GM19455 (cell line): ENCODE measurements at regions not wholly inside any gene's neighbourhood (a gene's known extent, or its start where the extent isn't known, plus 50 kb on each side); places are given as distances from the start of the nearest gene placed in this dataset.

Source experiments
- ATAC-seq: cut with Tn5 transposase; IDR thresholded peaks from one replicate; pipeline ENCODE4 v1.9.1; 2021; ENCODE audit not compliant: unreplicated experiment

DNA sequence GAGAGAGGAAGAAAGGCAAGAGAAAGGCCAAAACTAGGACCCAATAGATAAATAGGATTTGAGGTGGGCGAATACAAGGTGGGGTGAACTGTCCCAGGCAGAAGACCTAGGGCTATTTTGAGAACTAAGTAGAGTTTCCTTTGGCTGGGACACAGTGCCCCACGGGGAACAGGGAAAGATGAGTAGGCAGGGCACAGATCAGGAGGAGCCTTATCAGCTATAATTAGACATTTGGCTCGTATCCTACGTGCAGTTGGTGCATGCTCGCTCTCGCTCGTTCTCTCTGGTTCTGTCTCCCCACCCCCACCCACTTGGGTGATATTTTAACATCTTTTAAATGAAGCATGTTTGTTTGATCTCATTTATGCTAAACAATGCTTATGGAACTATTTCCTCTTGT lies 235.0 kb upstream of the JUN start:
- no peak for ATAC-seq

DNA sequence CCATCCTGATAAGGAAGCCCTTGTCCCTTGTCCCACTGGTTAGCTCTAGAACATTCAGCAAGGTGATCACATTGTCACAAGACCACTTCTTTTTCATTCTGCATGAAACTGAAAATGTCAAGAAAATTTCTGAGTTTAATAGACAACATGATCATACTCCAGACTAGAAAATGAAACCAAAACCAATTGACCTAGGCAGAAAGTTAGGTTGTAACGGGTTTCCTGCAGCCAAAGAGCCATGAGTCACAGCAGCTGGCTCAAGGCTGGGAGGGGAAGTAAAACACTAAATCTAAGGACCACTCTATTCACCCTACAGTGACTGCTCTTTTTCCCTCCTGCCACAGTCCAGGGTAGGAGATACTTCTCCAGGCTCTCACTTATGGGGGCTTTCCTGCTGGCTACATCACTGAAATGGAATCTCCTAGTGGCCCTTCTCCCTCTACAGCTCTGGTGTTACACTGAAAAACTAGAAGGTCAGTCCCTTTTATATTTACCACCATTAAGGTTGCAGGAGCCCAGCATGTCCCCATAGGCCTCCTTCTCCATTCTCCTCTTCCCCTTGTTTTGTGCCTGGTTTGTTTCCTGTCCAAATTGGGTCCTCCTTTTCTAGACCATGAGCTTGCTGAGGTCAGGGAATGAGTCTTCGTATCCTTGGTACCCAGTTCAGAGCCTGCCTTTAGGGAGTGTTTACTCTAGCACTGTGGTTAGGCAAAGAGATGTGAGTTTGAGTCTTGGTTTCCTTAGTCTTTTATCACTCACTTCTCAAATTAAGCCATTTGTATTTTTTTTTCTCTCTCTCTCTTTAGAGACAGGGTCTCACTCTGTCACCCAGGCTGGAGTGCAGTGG lies 236.5 kb upstream of the JUN start:
- ATAC-seq = peak; percentile 96

DNA sequence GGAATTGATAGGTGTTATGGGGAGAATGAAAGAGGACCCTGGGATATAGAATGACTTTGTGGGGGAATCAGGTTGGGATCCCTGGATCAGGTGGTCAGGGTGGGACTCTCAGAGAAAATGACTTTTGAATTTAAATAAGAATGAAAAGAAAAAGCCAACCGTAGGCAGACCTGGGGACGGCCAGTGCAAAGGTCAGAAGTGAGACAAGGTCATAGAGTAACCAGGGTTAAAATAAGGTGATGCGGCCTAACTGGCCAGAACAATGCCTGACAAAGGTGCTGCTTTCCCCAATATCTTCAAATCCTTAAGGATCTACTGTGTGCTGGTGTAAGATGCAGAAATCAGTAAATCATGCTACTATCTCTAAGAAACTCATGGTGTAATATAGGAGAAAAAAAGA lies 238.4 kb upstream of the JUN start:
- ATAC-seq = no peak

DNA sequence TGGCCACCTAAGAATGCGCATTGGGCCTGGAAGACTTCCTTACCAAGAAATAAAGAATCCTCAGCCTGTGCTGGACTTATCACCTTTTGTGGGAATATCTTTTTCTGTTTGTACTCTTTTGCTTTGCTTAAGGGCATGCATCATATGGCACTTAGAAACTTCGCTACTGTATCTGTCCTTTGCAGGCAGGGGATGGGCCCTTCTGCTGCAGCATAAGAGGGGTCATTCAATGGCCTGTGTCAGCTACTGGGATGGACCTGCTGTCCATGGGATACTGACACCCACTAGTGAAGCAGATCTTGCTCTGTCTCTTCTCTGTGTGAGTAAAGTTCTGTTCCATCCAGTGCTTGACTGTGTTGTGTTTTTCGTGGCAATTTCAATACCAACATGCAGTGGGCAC lies 239.0 kb upstream of the JUN start:
- ATAC-seq = no peak

DNA sequence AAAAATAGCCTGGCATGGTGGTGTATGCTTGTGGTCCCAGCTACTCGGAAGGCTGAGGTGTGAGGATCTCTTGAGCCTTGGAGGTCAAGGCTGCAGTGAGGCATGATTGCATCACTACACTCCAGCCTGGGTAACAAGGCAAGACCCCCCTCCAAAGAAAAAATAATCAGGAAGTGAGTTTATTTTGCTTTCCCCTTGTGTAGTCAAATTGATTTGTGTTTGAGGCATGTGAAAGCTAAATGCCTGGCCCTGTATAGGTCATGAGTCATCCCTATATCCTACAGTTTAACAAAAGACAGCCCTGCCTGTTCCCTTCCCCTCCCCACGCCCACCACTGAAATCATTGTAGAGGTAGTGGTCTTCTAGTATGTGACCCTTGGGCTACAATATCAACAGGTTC lies 241.4 kb upstream of the JUN start:
- no peak for ATAC-seq

DNA sequence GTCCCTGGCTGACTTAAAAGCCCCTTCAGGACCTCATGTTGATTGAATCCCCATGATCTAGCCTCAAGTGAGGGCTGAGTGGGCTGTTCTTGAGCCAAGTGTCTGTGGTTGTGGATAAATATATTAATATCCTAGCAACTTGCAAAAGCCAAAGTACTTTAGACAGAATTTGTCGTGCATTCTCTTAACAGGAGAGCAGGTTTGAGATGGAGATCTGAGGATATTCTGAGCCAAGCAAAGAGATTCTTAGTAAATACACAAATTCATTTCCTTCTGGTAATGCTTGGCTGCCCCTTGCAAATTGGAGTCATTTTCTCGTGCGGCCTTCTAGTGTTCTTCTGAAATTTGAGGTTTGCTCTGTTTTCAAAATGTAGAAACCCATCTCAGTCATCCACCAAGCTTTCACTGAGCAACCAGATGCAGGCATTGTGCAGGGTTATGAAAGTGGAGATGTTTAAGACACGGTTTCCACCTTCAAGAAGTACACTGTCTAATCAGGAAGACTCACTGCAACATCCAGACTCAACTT lies 242.1 kb upstream of the JUN start:
- peak; percentile 95 for ATAC-seq

DNA sequence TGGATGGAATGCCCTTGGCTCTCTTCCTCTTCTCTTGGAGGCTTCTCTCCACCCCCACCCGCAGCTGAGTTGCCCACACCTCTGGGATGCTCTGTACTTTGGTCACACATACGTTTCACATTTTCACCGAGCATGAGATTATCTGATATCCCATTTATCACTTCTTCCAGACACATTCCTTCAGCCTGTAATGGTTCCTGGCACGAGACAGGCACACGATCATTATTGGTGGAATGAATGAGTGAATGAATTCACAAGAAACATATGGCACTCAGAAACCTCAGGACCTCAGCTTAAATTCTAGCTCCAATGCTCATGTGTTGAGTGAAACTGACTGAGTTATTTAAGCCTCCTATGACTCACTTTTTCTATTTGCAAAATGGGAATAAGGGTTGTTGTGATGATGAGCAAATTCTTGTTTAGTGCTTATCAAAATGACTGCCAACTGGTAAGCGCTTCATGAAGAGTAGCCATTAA lies 242.7 kb upstream of the JUN start:
- peak; percentile 21 for ATAC-seq

DNA sequence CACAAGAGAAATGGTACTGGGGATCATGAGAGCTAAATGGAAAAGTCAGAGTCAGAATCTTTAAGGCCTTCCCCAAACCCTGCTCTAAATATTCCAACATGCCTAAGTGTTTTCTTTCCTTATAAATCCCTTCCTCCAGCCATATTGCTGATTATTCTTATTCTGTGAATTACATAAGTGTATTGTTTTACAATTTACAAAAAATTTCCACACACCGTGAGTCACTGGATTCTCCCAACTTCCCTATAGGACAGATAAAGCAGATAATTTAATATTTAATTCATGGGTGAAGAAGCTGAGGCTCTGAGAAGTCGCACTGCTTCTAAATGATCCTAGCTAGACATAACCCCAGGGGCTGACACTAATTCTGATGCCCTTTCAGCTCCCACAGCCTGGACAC lies 243.3 kb upstream of the JUN start:
- ATAC-seq = no peak

DNA sequence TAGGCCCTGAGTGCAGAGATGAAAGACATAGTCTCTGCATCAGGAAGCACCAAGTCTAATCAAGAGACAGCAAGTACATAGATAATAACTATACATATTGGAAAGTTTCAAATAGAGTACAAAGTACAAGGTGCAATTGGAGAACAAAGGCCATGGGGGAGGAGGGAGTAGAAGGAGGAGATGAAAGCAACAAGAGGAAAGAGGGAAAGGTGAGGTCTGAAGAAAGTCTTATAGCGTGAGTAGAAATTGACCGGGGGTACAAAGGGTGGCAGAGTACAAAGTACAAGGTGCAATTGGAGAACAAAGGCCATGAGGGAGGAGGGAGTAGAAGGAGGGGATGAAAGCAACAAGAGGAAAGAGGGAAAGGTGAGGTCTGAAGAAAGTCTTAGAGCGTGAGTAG lies 244.2 kb upstream of the JUN start:
- no peak for ATAC-seq

DNA sequence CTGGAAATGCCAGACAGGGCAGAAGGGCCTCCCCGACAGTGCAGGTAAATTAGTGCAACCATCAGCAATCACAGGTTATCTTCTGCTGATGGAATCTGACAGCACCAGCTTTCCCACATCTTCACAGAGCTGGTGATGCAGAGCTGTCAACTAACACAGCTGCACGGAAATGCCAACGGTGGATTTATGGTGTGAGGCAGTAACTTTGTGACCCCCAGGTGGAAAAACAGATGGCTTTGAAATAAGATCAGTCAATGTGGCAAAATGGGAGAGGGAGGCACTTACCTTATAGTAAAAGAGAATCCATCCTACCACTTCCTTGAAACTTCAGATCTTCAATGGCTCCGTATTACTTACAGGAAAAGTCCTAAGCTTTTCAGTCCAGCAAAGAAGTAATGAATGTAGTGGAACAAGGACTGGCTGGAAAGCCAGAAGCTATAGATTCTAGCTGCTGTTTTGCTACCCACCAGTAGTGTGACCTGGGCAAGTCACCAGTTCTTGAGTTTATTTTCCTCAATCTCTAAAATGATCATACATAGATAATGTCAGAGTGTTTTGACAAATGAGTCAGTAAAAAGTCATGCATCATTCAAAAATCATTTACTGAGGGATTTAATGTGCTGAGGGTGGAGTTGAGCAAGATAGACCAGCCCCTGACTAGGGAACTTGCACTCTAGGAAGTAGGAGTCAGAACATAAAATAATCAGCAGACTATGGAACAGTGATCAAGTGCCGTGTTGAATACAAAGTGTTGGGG lies 245.7 kb upstream of the JUN start:
- no peak for ATAC-seq

DNA sequence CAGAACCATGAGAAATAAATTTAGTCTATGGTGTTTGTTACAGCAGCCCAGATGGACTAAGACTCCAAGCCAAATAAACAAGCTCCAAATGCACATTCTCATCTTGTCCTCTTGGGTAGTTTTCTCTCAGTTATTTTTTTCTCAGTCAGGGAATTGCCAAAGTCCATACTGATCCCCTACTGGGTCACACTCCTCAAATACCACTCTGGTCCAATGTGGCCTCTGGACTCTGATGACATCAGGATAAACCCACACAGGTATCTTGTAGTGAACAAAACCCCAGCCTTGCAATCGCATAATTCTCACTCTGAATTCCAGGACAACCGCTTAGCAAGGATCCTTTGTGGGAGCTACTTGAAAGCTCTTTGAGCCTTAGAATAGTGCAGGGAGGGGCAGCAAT lies 248.4 kb upstream of the JUN start:
- ATAC-seq = no peak

DNA sequence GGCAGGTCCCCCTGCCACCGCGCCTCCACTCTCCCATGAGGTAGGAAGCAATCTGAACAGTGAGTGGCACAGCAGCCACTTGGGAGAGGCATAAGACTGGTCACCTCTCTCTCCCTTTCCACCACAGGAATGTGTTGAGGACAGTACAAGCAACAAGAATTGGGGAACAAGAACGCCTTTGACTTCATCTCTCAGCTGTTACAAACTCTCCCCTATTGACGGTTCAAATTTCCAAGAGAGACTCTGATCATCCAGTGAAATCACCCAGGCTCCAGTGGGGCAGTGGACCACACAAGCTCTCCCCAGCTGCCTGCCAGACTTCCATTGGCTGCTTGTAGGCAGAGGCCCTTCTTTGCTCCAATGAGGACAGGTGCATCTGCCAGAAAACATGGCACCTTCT lies 249.9 kb upstream of the JUN start:
- ATAC-seq = no peak

DNA sequence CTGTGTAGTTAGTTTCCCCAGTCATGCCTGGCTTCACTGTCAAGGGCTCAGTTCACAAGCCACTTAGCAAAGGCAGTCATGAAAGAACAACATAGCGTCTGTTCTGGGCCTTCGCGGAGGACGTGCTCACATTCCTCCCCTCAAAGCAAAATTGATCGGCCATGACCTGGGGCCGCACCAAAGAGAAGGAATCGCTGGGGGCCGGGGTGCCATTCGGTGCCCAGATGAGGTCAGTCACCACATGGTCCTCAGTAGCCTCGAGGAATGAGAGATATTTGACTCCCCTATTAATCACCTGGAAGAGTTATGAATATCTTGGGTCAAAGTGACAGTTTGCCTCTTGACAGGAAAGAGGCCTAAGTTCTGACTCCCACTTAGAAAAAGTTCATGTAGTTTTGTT lies 251.1 kb upstream of the JUN start:
- no peak for ATAC-seq

DNA sequence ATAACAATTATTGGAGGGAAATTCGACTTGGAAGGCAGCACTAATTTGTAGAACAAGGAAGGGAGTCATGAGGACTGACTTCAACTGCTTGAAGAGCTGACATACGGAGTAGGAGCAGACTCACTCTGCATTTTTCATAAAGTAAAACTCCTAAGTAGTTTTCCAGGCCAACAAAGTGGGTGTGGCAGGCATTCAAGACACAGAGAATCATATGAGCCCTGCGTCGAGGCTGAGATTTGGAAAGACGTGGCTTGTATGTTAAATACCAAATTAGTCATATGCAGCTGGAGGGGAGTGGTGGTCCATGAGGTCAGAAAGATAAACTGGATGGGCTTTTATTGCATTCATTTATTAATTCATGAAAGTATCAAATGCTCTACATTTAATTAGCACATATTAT lies 255.7 kb upstream of the JUN start:
- ATAC-seq = no peak

DNA sequence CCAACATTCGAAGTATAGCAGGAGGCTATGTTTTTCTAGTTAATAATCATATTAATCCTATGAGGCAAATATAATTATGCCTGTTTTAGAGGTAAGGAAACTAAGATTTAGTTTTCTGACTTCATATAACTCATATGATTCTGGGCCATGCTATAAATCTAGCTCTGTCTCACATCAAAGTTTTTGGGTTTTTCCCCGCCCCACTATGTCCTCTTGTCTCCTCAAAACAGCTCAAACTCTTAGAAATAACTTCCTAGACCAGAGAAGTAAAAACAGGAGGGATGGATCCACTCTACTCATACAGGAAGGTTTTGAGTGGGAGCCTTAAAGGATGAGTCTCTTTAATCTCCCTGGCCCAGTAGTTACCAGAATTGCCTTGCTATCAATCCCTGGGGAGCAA lies 256.4 kb upstream of the FGGY start:
- no peak for ATAC-seq

DNA sequence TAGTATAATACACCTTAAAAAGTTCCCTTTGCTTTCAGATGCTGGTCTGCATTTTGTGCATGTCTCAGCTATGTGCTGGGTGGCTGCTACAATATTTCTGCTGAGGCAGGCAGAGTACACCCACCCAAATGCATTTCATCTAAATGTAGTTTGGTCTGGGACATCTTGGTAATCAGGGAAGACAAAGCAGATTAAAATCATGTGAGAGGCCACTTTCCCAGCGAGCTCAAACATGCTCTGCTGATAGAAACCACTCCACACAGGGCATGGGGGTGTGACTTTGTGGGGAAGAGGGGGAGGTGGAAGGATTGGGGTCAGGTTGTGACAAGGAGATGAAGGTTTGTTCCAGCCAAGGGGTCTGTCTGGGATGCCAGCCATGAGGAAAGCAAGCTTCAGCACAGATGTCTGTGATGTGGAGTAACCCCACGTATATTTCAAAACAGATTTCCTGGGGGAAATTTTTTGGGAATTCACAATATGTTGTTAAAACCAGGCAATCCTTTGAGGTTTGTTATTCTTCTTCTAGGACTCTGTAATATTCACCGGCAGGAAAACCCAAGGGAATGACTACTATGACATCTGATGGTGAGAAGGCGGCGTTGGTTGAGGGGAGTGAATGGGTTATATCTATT lies 255.1 kb upstream of the FGGY start:
- ATAC-seq = no peak

DNA sequence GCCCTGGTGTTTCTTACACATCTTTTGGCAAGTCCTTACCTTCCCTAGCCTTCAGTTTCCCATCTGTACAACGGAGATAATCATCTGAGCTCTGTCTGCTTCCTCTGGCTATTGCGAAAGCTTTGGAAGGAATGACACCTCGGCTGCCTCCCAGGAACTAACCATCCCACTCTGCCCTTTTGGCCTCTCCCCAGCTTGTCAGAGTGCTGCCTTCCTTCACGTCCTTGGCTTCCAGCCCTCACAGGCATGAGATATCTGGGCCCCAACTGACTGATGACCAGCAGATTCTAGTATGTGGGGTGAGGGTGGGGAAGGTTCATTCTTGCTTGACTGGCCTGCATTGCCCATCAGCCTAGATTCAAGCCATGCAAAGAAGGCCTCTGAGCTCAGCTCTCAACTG lies 253.1 kb upstream of the FGGY start:
- no peak for ATAC-seq

DNA sequence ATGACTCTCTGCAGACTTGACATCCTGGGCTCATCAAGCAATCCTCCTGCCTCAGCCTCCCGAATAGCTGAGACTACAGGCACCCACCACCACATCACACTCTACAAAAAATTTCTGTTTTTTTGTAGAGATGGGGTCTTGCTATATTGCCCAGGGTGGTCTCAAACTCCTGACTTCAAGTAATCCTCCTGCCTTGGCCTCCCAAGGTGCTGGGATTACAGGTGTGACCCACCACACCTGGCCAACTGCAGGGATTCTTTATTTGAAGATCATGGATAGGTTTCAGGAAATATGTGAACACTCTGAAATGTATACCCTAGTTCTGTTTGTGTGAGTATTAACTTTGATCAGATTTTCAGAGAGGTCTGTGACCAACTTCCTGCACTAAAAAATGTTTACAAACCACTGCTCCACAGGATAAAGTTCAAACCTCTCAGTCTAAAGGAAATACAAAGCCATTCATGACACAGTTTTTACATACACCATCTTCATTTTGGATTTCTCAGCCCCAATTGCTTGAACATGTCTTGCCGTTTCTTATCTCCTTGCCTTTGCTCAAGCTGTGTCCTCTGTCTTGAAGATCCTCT lies 252.3 kb upstream of the FGGY start:
- no peak for ATAC-seq

DNA sequence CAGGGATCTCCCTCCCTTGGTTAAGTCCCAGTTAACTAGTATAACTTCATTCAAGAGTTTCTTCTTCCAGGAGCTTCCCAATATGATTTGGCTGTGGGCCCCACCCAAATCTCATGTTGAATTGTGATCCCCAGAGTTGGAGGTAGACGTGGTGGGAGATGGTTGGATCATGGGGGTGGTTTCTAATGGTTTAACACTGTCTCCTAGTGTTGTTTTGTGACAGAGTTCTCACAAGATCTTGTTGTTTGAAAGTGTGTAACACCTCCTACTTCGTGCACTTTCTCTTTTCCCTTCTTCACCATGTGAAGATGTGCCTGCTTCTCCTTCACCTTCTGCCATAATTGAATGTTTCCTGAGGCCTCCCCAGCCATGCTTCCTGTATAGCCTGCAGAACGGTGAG lies 251.8 kb upstream of the FGGY start:
- ATAC-seq = no peak

DNA sequence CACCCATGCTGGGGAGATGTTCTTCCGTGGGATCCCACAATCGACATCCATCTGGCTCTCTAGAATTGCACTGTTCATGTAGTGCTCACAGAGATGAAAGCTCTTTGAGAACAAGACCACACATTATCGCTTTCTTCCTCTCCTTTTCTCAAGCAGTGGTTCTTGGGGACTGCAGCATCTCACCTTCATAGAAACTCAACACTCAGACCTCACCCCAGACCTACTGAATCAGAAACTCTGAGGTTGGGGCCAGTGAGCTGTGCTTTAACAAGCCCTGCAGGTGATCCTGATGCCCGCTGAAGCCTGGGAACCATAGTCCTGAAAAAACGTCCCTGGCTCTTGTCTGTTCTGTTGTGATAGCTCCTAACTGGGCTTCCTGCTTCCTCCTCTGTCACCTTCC lies 251.3 kb upstream of the FGGY start:
- ATAC-seq = peak; percentile 49

DNA sequence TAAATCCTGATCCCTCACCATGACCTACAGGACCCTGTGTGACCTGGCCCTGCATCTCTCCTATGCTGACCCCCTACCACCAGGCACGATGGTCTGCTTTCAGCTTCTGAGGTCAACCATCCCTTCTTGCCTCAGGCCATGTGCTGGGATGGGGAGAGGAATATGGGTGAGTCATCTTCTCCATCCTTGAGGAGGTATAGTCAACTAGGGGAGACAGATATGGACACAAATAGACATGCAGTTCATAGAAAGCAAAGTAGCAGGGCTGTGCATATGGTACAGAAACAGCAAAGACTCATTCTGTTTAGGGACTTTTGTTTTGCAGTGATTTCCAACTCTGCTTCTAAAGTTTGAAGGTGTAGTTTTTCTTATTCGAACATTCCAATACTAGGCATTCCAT lies 250.8 kb upstream of the FGGY start:
- no peak for ATAC-seq
